Keratinocyte (primary cell): ENCODE measurements at regions not wholly inside any gene's neighbourhood (a gene's known extent, or its start where the extent isn't known, plus 50 kb on each side); places are given as distances from the start of the nearest gene placed in this dataset.

Experiments used
- DNase-seq: peaks from one replicate; pipeline ENCODE4 v3.0.0-alpha.2; 2011; ENCODE audit warnings: low read depth, missing footprints, low spot score
- FAIRE-seq: peaks from 2 replicates; lab custom pipeline; 2011; peaks lifted over from hg19 to GRCh38; lab: Jason Lieb, UNC
- H2AFZ ChIP-seq: 2 replicates; pipeline ENCODE4 v1.6.0; 2012; ENCODE audit warnings: low read length, control low read depth, inconsistent platforms; ENCODE audit not compliant: control insufficient read depth
- H3K27ac ChIP-seq: 2 replicates; pipeline ENCODE4 v1.5.1; 2011; ENCODE audit warnings: low read length; ENCODE audit not compliant: control insufficient read depth, insufficient read depth
- H3K27me3 ChIP-seq: 3 replicates; pipeline ENCODE4 v1.6.0; 2011; ENCODE audit warnings: low read length; ENCODE audit not compliant: control insufficient read depth, insufficient read depth; ENCODE audit errors: extremely low read depth
- H3K36me3 ChIP-seq, 2 experiments: 2 replicates in 1 of 2; 3 replicates in 1 of 2; pipeline ENCODE4 v1.5.1; 2011; ENCODE audit warnings: low read length in 2 of 2, mild to moderate bottlenecking in 1 of 2; ENCODE audit not compliant: control insufficient read depth in 2 of 2, insufficient read depth in 2 of 2; ENCODE audit errors: extremely low read depth in 1 of 2
- H3K4me1 ChIP-seq: 3 replicates; pipeline ENCODE4 v1.5.1; 2011; ENCODE audit warnings: low read length; ENCODE audit not compliant: control insufficient read depth, insufficient read depth; ENCODE audit errors: extremely low read depth
- H3K4me2 ChIP-seq: 3 replicates; pipeline ENCODE4 v1.6.0; 2011; ENCODE audit warnings: low read depth, low read length; ENCODE audit not compliant: control insufficient read depth, insufficient read depth; ENCODE audit errors: extremely low read depth
- H3K4me3 ChIP-seq, 3 experiments: fragments of 200-600 bp in 1 of 3; sonication (generic) in 1 of 3; 2 replicates in 2 of 3; 3 replicates in 1 of 3; pipeline ENCODE4 v1.5.1; 2011 to 2016; ENCODE audit warnings: low read length in 3 of 3, mild to moderate bottlenecking in 3 of 3, control low read depth in 2 of 3, inconsistent platforms in 1 of 3, low read depth in 1 of 3, mixed read lengths in 1 of 3, mixed run types in 1 of 3, moderate library complexity in 1 of 3; ENCODE audit not compliant: control insufficient read depth in 2 of 3, insufficient read depth in 2 of 3; ENCODE audit errors: extremely low read depth in 1 of 3
- H3K79me2 ChIP-seq: 2 replicates; pipeline ENCODE4 v1.6.0; 2012; ENCODE audit warnings: low read length; ENCODE audit not compliant: control insufficient read depth, insufficient read depth
- H3K9ac ChIP-seq: 3 replicates; pipeline ENCODE4 v1.6.0; 2011; ENCODE audit warnings: low read length; ENCODE audit not compliant: control insufficient read depth, insufficient read depth; ENCODE audit errors: extremely low read depth
- H3K9me1 ChIP-seq: 3 replicates; pipeline ENCODE4 v1.6.0; 2011; ENCODE audit warnings: low read length; ENCODE audit not compliant: control insufficient read depth, insufficient read depth; ENCODE audit errors: extremely low read depth
- H3K9me3 ChIP-seq: 2 replicates; pipeline ENCODE4 v1.5.1; 2012; ENCODE audit warnings: low read depth, low read length; ENCODE audit not compliant: control insufficient read depth
- H4K20me1 ChIP-seq: 3 replicates; pipeline ENCODE4 v1.6.0; 2011; ENCODE audit warnings: low read length; ENCODE audit not compliant: control insufficient read depth, insufficient read depth; ENCODE audit errors: extremely low read depth
- CTCF ChIP-seq, 3 experiments: IDR thresholded peaks in 1 of 3; conservative IDR thresholded peaks in 1 of 3; optimal IDR thresholded peaks in 1 of 3; 2 replicates in 2 of 3; 3 replicates in 1 of 3; pipeline versions ENCODE3 to v1.5.1; 2011; ENCODE audit warnings: low read length in 3 of 3, mild to moderate bottlenecking in 3 of 3, moderate library complexity in 2 of 3, control low read depth in 1 of 3, inconsistent platforms in 1 of 3; ENCODE audit not compliant: insufficient read depth in 2 of 3; ENCODE audit errors: extremely low read depth in 1 of 3
- EZH2 ChIP-seq: IDR thresholded peaks from one replicate; pipeline ENCODE4 v1.6.1; 2012; ENCODE audit warnings: inconsistent platforms, mild to moderate bottlenecking, low read length, moderate library complexity
- dilution Hi-C: fragments of 300-500 bp; cut with MboI; formaldehyde crosslinking; loops from one replicate; pipeline ENCODE4 v1.7.0; 2020; ENCODE audit warnings: low sequenced_read_pairs; ENCODE audit not compliant: extremely low pct_ligation_motif_present

DNA sequence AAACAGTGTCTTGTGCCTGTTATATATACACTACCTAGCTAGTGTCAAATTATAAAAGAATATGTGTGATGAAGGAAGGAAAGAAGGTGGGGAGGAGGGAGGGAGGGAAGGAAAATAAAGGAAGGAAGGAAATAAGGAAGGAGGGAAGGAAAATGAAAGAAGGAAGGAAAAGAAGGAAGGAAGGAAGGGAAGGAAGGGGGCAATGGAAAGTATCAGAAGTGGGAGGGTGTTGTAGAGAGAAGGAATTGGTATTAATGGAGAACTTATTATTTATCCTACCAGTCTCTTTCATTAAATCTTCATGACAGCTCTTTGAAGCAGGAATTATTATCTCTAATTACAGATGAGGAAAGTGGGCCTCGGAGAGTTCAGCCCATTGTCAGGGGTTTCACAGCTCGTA is 202.4 kb downstream of the SAMD5 start:
- DNase-seq (no peak), FAIRE-seq (no peak)
- Histone ChIP-seq H3K4me3 (no peak overlapping the region), H3K79me2 (no peaks in the 10 kb centered on the region), H3K36me3 (no peaks in the 10 kb centered on the region), H3K9me3 (no peaks in the 10 kb centered on the region), H2AFZ (no peak overlapping the region), H3K27me3 (no peaks in the 10 kb centered on the region), H3K9ac (no peak overlapping the region), H3K4me1 (no peaks in the 10 kb centered on the region), H4K20me1 (no peaks in the 10 kb centered on the region), H3K4me2 (no peak overlapping the region), H3K9me1 (no peaks in the 10 kb centered on the region), H3K27ac (no peak overlapping the region)
- dilution Hi-C loops: no loop called here
- no peak for TF ChIP-seq CTCF (optimal IDR thresholded peaks at IDR 0.05 in 1 of 3, IDR thresholded peaks at IDR 0.05 in 1 of 3, conservative IDR thresholded peaks at IDR 0.05 in 1 of 3; ENCODE audit: extremely low read depth in 1 of 3, insufficient read depth in 2 of 3, low read length in 3 of 3)
- TF ChIP-seq EZH2: no peak

DNA sequence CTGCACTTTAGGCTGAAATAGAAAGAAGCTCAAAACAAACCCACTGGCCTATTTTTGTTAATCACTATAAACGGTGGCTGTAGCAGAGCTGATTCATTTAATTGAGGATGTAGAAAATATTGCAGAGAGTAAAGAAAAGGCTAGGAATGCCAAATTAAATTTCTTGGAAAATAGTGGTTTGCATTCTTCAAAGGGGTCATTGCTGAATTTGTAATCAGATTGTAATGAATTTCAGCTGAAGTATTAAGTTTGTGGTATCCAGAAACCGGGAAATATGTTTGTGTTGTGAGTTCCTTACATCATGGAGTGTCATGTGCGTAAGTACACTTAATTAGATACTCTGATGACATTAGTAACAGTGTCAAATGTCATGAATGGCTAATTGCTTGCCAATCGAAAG is 203.0 kb downstream of the SAMD5 start:
- Histone ChIP-seq H3K79me2 (no peaks in the 10 kb centered on the region), H2AFZ (no peak overlapping the region), H3K9ac (no peak overlapping the region), H3K36me3 (no peaks in the 10 kb centered on the region), H3K27ac (no peak overlapping the region), H3K9me1 (no peaks in the 10 kb centered on the region), H3K9me3 (no peaks in the 10 kb centered on the region), H3K4me2 (no peak overlapping the region), H3K27me3 (no peaks in the 10 kb centered on the region), H3K4me1 (no peaks in the 10 kb centered on the region), H3K4me3 (no peak overlapping the region), H4K20me1 (no peaks in the 10 kb centered on the region)
- no peak for FAIRE-seq
- DNase-seq: no peak
- TF ChIP-seq EZH2 (no peak), CTCF (optimal IDR thresholded peaks at IDR 0.05 in 1 of 3, IDR thresholded peaks at IDR 0.05 in 1 of 3, conservative IDR thresholded peaks at IDR 0.05 in 1 of 3; ENCODE audit: extremely low read depth in 1 of 3, insufficient read depth in 2 of 3, low read length in 3 of 3) (no peak)
- dilution Hi-C loops: no loop called here
